Bronchial epithelial cell (primary cell): ENCODE measurements at regions not wholly inside any gene's neighbourhood (a gene's known extent, or its start where the extent isn't known, plus 50 kb on each side); places are given as distances from the start of the nearest gene placed in this dataset.

ENCODE experiments used
- DNase-seq: peaks from one replicate; pipeline ENCODE4 v3.0.0-alpha.2; 2010; ENCODE audit warnings: low read depth
- FAIRE-seq: peaks from 2 replicates; lab custom pipeline; 2011; peaks lifted over from hg19 to GRCh38; lab: Jason Lieb, UNC
- H3K27me3 ChIP-seq: 2 replicates; pipeline ENCODE4 v1.5.1; 2011; ENCODE audit warnings: low read length; ENCODE audit not compliant: control insufficient read depth, insufficient read depth
- H3K36me3 ChIP-seq: 2 replicates; pipeline ENCODE4 v1.5.1; 2011; ENCODE audit warnings: low read length; ENCODE audit not compliant: control insufficient read depth, insufficient read depth
- H3K4me3 ChIP-seq: 2 replicates; pipeline ENCODE4 v1.5.1; 2011; ENCODE audit warnings: mild to moderate bottlenecking, low read depth, low read length, control low read depth
- CTCF ChIP-seq: IDR thresholded peaks from 2 replicates; pipeline ENCODE4 v1.5.1; 2011; ENCODE audit warnings: mild to moderate bottlenecking, moderate library complexity, low read length, control low read depth, inconsistent platforms; ENCODE audit not compliant: insufficient read depth, severe bottlenecking

DNA sequence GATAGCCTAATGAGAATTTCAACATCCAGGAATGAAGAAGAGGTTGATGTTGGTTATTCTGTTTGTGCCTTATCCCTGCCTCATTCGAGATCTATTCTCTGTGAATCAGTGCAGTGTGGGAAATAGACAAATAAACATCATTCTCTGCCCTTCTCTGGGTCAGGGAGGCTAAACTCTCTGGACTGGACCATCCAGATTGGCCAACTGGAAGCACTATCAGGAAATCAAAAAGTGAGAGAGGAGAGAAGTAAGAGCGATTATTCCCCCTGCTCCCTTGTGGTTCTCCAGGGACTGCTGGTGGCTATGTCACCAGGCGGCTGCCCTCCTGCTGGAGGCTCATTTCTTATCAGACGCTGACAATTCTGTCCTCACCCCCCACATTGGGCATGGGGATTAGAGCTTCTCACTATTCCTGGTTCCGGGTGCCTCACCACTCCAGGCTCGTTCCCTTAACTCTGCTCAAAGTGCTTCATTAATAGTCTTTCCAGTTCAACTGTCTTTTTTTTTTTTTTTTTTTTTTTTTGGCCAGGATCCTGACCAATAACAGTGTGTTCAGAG, 201.7 kb upstream of the RREB1 start:
- no peak for FAIRE-seq
- H3K4me3 ChIP-seq: no peak overlapping the region
- H3K36me3 ChIP-seq: no peaks in the 10 kb centered on the region
- TF ChIP-seq CTCF: no peak
- H3K27me3 ChIP-seq: no peaks in the 10 kb centered on the region
- DNase-seq: no peak

- no peak for TF ChIP-seq CTCF
- Histone ChIP-seq H3K36me3 (no peaks in the 10 kb centered on the region), H3K4me3 (no peak overlapping the region), H3K27me3 (no peaks in the 10 kb centered on the region)
- DNase-seq (no peak), FAIRE-seq (no peak)
Observed at GRCh38 chr6:6906570-6907213, 201.1 kb upstream of the RREB1 start.

DNA sequence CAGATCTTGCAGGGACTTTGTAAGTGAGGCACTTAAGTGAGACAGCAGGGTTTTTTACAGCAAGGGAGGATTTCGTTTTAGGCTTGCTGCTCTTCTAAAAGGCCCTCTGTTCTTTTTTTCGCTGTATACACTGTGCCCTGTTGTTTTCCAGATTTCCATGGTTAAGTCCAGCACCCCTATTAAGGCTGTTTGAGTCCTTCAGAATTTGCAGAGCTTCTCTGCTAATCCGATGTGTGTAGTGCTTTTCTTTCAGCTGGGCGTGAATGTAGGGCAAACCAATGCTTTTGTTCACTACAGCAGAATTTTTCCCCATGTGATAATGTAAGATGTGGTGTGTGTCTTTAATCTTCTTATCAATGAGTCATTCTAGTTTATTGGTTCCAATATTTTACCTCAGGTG, 200.5 kb upstream of the RREB1 start:
- H3K36me3 ChIP-seq: no peaks in the 10 kb centered on the region

DNA sequence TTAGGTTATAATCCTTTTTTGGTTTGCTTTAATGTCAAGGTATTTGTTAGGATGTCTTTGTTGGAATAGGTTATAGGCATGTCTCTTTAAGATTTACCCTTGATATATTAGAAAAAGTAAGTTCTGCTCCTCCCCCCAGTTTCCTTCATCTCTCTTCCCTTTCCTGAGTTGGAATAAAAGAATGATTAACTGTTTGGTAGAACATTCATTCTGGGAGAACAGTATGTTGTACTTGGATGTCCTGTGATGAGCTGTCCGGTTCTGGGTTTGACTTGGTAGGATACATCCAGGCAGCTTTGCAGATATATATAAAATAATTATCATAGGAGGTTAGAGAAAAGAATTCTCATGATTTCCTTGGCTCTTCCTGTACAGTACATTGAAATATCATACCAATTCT, 199.6 kb upstream of the RREB1 start:
- TF ChIP-seq CTCF: no peak
- Histone ChIP-seq H3K36me3 (no peaks in the 10 kb centered on the region), H3K27me3 (no peaks in the 10 kb centered on the region), H3K4me3 (no peak overlapping the region)
- DNase-seq: no peak
- no peak for FAIRE-seq

More for the DNA sequence above, 200.5 kb upstream of the RREB1 start:
- FAIRE-seq (no peak), DNase-seq (no peak)
- no peaks in the 10 kb centered on the region for H3K27me3 ChIP-seq
- TF ChIP-seq CTCF: no peak
- H3K4me3 ChIP-seq: no peak overlapping the region

DNA sequence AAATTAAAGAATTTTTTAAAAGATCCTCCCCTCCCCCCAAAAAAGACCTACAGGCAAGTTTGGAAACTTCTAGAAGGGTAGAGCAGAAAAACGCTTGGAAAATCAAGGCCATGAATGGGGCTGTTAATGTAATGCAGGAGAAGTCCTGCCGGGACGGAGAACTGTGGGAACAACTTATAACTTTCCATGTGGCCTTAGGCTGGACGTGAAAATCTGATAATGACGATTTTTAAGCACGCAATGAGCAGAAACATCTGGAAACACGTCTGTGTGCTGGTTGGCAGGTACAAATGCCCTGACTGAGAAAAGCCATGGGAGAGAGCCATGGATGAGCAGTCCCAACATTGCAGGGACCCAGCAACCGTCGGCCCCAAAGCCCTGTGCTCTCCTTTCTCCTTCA, 198.7 kb upstream of the RREB1 start:
- no peak for FAIRE-seq
- no peak for TF ChIP-seq CTCF
- no peaks in the 10 kb centered on the region for H3K36me3 ChIP-seq

More for the DNA sequence above, 198.7 kb upstream of the RREB1 start:
- no peak for DNase-seq
- H3K4me3 ChIP-seq: no peak overlapping the region
- H3K27me3 ChIP-seq: no peaks in the 10 kb centered on the region
